H9 (cell line): ENCODE measurements at regions not wholly inside any gene's neighbourhood (a gene's known extent, or its start where the extent isn't known, plus 50 kb on each side); places are given as distances from the start of the nearest gene placed in this dataset.

Experiments
- DNase-seq: peaks from one replicate; pipeline ENCODE4 v3.0.0-alpha.2; 2017
- H2AFZ ChIP-seq: one replicate; pipeline ENCODE4 v1.6.1; 2013; ENCODE audit warnings: mild to moderate bottlenecking, low read length, control low read depth, moderate library complexity
- H2AK5ac ChIP-seq: 2 replicates; pipeline ENCODE4 v1.6.1; 2013; ENCODE audit warnings: low read length, control low read depth, mixed read lengths; ENCODE audit not compliant: insufficient read length
- H2BK120ac ChIP-seq: one replicate; pipeline ENCODE4 v1.6.1; 2013; ENCODE audit warnings: low read depth, mild to moderate bottlenecking, low read length, control low read depth, inconsistent platforms; ENCODE audit not compliant: poor library complexity, severe bottlenecking
- H2BK12ac ChIP-seq: 2 replicates; pipeline ENCODE4 v1.6.1; 2013; ENCODE audit warnings: low read length, control low read depth, mixed read lengths, low read depth; ENCODE audit not compliant: insufficient read length
- H2BK15ac ChIP-seq: 2 replicates; pipeline ENCODE4 v1.6.1; 2013; ENCODE audit warnings: low read depth, low read length, control low read depth
- H2BK20ac ChIP-seq: one replicate; pipeline ENCODE4 v1.6.1; 2013; ENCODE audit warnings: low read depth, mild to moderate bottlenecking, low read length, control low read depth, inconsistent platforms; ENCODE audit not compliant: poor library complexity, severe bottlenecking
- H2BK5ac ChIP-seq: 2 replicates; pipeline ENCODE4 v1.6.1; 2013; ENCODE audit warnings: low read length, control low read depth, mixed read lengths; ENCODE audit not compliant: insufficient read length
- H3K14ac ChIP-seq: 2 replicates; pipeline ENCODE4 v1.6.1; 2013; ENCODE audit warnings: low read length, control low read depth; ENCODE audit not compliant: insufficient read depth
- H3K18ac ChIP-seq: 2 replicates; pipeline ENCODE4 v1.6.1; 2013; ENCODE audit warnings: low read depth, mild to moderate bottlenecking, mixed read lengths, low read length, control low read depth; ENCODE audit not compliant: insufficient read length
- H3K23ac ChIP-seq: 2 replicates; pipeline ENCODE4 v1.6.1; 2013; ENCODE audit warnings: low read length, control low read depth, mixed read lengths, low read depth; ENCODE audit not compliant: insufficient read length
- H3K23me2 ChIP-seq: 2 replicates; pipeline ENCODE4 v1.6.1; 2013; ENCODE audit warnings: low read depth, mild to moderate bottlenecking, mixed read lengths, low read length, control low read depth; ENCODE audit not compliant: insufficient read length, poor library complexity, severe bottlenecking
- H3K27ac ChIP-seq: 2 replicates; pipeline ENCODE4 v1.5.1; 2013; ENCODE audit warnings: low read length, control low read depth, mixed read lengths, low read depth; ENCODE audit not compliant: insufficient read length
- H3K27me3 ChIP-seq: 2 replicates; pipeline ENCODE4 v1.6.1; 2013; ENCODE audit warnings: low read length, control low read depth, inconsistent platforms; ENCODE audit not compliant: insufficient read depth
- H3K4ac ChIP-seq: 2 replicates; pipeline ENCODE4 v1.6.1; 2013; ENCODE audit warnings: low read depth, mild to moderate bottlenecking, control low read depth, inconsistent platforms, low read length, moderate library complexity
- H3K4me1 ChIP-seq: 2 replicates; pipeline ENCODE4 v1.6.1; 2013; ENCODE audit warnings: low read length, control low read depth, inconsistent platforms; ENCODE audit not compliant: insufficient read depth
- H3K4me2 ChIP-seq: 2 replicates; pipeline ENCODE4 v1.6.1; 2013; ENCODE audit warnings: low read length, control low read depth, mixed read lengths; ENCODE audit not compliant: insufficient read length, insufficient read depth
- H3K56ac ChIP-seq: 2 replicates; pipeline ENCODE4 v1.6.1; 2013; ENCODE audit warnings: low read depth, mild to moderate bottlenecking, mixed read lengths, low read length, control low read depth; ENCODE audit not compliant: insufficient read length
- H3K79me1 ChIP-seq: 2 replicates; pipeline ENCODE4 v1.6.1; 2013; ENCODE audit warnings: low read depth, mild to moderate bottlenecking, moderate library complexity, low read length, control low read depth, inconsistent platforms; ENCODE audit not compliant: insufficient read depth, poor library complexity, severe bottlenecking
- H3K79me2 ChIP-seq: 2 replicates; pipeline ENCODE4 v1.6.1; 2013; ENCODE audit warnings: low read length, control low read depth, inconsistent platforms; ENCODE audit not compliant: insufficient read depth
- H3K9ac ChIP-seq: 2 replicates; pipeline ENCODE4 v1.6.1; 2013; ENCODE audit warnings: low read length, control low read depth, mixed read lengths; ENCODE audit not compliant: insufficient read length; ENCODE audit errors: extremely low read depth
- H3K9me3 ChIP-seq: one replicate; pipeline ENCODE4 v1.6.1; 2013; ENCODE audit warnings: low read depth, low read length, inconsistent platforms; ENCODE audit not compliant: control insufficient read depth
- H3T11ph ChIP-seq: one replicate; pipeline ENCODE4 v1.6.1; 2013; ENCODE audit warnings: mild to moderate bottlenecking, low read length, control low read depth, inconsistent platforms
- H4K20me1 ChIP-seq: one replicate; pipeline ENCODE4 v1.6.1; 2013; ENCODE audit not compliant: control insufficient read depth, insufficient read length, insufficient read depth
- H4K5ac ChIP-seq: 2 replicates; pipeline ENCODE4 v1.6.1; 2013; ENCODE audit warnings: low read depth, mild to moderate bottlenecking, mixed read lengths, low read length, control low read depth; ENCODE audit not compliant: insufficient read length
- H4K8ac ChIP-seq: replicated peaks from 2 replicates; pipeline ENCODE4 v1.6.1; 2013; ENCODE audit warnings: low read length, control low read depth, mixed read lengths, low read depth; ENCODE audit not compliant: insufficient read length
- H4K91ac ChIP-seq: 2 replicates; pipeline ENCODE4 v1.6.1; 2013; ENCODE audit warnings: low read depth, mild to moderate bottlenecking, moderate library complexity, mixed read lengths, low read length, control low read depth; ENCODE audit not compliant: insufficient read length
- H3K27ac Mint-ChIP-seq, 3 experiments: 2 replicates in 2 of 3; 3 replicates in 1 of 3; pipeline ENCODE4 v1.8.0; 2020 to 2021; ENCODE audit warnings: mixed read lengths in 3 of 3, mild to moderate bottlenecking in 1 of 3, moderate library complexity in 1 of 3
- H3K27me3 Mint-ChIP-seq: 2 replicates; pipeline ENCODE4 v1.8.0; 2021; ENCODE audit warnings: low read depth, mild to moderate bottlenecking, moderate library complexity, mixed read lengths
- H3K36me3 Mint-ChIP-seq, 3 experiments: 2 replicates in 2 of 3; 3 replicates in 1 of 3; pipeline ENCODE4 v1.8.0; 2020 to 2021; ENCODE audit warnings: low read depth in 3 of 3, mixed read lengths in 3 of 3; ENCODE audit not compliant: insufficient read depth in 1 of 3
- H3K4me1 Mint-ChIP-seq, 2 experiments: 2 replicates each; pipeline ENCODE4 v1.8.0; 2020; ENCODE audit warnings: mixed read lengths in 2 of 2
- H3K4me3 Mint-ChIP-seq, 2 experiments: 2 replicates in 1 of 2; 3 replicates in 1 of 2; pipeline ENCODE4 v1.8.0; 2020 to 2021; ENCODE audit warnings: mild to moderate bottlenecking in 2 of 2, mixed read lengths in 2 of 2, moderate library complexity in 1 of 2
- H3K9me3 Mint-ChIP-seq, 2 experiments: 2 replicates in 1 of 2; 3 replicates in 1 of 2; pipeline ENCODE4 v1.8.0; 2020; ENCODE audit warnings: mild to moderate bottlenecking in 2 of 2, mixed read lengths in 2 of 2, moderate library complexity in 1 of 2
- WGBS: extraction: QIAGEN DNeasy Blood & Tissue Kit; methylation state at CpG from one replicate; pipeline ENCODE4 v1.1.7; 2013; ENCODE audit warnings: missing lambda C conversion rate, low lambda C conversion rate, mixed read lengths; ENCODE audit not compliant: insufficient read length; ENCODE audit errors: extremely low coverage; 5-methylcytosine and 5-hydroxymethylcytosine counted together
- TF ChIP-seq, protein P1 (sequence below): fragments of 200-600 bp; sonication (generic); conservative IDR thresholded peaks from 3 replicates; pipeline ENCODE4 v1.8.0; 2021; ENCODE audit warnings: antibody characterized with exemption, mild to moderate bottlenecking

DNA sequence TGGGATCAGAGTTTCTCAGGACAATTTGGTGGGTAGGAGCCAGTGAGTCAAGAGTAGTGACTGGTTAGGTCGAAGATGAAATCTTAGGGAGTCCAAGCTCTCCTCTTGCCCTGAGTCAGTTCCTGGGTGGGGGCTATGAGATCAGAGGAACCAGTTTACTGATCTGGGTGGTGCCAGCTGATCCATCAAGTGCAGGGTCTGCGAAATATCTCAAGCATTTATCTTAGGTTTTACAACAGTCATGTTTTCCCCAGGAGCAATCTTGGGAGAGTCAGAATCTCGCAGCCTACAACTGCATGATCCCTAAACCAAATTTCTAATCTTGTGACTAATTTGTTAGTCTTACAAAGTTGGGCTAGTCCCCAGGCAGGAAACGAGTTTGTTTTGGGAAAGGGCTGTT, 1833.2 kb upstream of the PCDH7 start:
- Histone ChIP-seq H2BK120ac (no peak overlapping the region), H3K27me3 (no peaks in the 10 kb centered on the region), H3K18ac (no peak overlapping the region), H2BK15ac (no peak overlapping the region), H3K79me2 (no peaks in the 10 kb centered on the region), H3K4me1 (no peaks in the 10 kb centered on the region), H2AK5ac (no peak overlapping the region), H3K27ac (no peak overlapping the region), H3K9ac (no peak overlapping the region), H2AFZ (no peak overlapping the region), H3K79me1 (no peaks in the 10 kb centered on the region), H3K23me2 (no peaks in the 10 kb centered on the region), H3K56ac (no peak overlapping the region), H3T11ph (no peak overlapping the region), H3K23ac (no peak overlapping the region), H3K9me3 (no peaks in the 10 kb centered on the region), H4K20me1 (no peaks in the 10 kb centered on the region), H3K4ac (no peak overlapping the region), H3K14ac (no peak overlapping the region), H2BK20ac (no peak overlapping the region), H2BK12ac (no peak overlapping the region), H4K91ac (no peak overlapping the region), H3K4me2 (no peak overlapping the region), H4K5ac (no peak overlapping the region), H4K8ac (no peak overlapping the region), H2BK5ac (no peak overlapping the region)
- peaks cover 0 to 3% of the 10 kb centered on the region in 2 experiments; a peak in 1 of 4 replicates for H3K4me1 Mint-ChIP-seq
- H3K36me3 Mint-ChIP-seq, result no peaks in the 10 kb centered on the region
- no peak overlapping the region for H3K27ac Mint-ChIP-seq
- H3K27me3 Mint-ChIP-seq, result no peaks in the 10 kb centered on the region
- no CpG with 5 or more reads among the region's 4 CpGs for WGBS
- no peak for DNase-seq
- H3K4me3 Mint-ChIP-seq, result no peak overlapping the region
- TF ChIP-seq, protein P1, sequence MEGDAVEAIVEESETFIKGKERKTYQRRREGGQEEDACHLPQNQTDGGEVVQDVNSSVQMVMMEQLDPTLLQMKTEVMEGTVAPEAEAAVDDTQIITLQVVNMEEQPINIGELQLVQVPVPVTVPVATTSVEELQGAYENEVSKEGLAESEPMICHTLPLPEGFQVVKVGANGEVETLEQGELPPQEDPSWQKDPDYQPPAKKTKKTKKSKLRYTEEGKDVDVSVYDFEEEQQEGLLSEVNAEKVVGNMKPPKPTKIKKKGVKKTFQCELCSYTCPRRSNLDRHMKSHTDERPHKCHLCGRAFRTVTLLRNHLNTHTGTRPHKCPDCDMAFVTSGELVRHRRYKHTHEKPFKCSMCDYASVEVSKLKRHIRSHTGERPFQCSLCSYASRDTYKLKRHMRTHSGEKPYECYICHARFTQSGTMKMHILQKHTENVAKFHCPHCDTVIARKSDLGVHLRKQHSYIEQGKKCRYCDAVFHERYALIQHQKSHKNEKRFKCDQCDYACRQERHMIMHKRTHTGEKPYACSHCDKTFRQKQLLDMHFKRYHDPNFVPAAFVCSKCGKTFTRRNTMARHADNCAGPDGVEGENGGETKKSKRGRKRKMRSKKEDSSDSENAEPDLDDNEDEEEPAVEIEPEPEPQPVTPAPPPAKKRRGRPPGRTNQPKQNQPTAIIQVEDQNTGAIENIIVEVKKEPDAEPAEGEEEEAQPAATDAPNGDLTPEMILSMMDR, result no peak
- no peaks in the 10 kb centered on the region for H3K9me3 Mint-ChIP-seq
